Activated CD4-positive, alpha-beta T cell treated with anti-CD3 and anti-CD28 coated beads, Interleukin-2, amount 50 U/mL, for 4 hours (primary cell): ENCODE measurements at regions not wholly inside any gene's neighbourhood (a gene's known extent, or its start where the extent isn't known, plus 50 kb on each side); places are given as distances from the start of the nearest gene placed in this dataset.

Experiments
- DNase-seq, 2 experiments: peaks; one replicate each; pipeline ENCODE4 v3.0.0-alpha.2; 2020

GRCh38 chr1:57784356-57784755 is 360.5 kb upstream of the DAB1 start:
- DNase-seq: no peak

GRCh38 chr1:57782357-57782756 is 358.5 kb upstream of the DAB1 start:
- no peak for DNase-seq

- no peak for DNase-seq
Observed at GRCh38 chr1:57772580-57773195, 348.8 kb upstream of the DAB1 start.

- DNase-seq: no peak
Observed at GRCh38 chr1:57770772-57771171, 346.9 kb upstream of the DAB1 start.

- no peak for DNase-seq
Observed at GRCh38 chr1:57770236-57770635, 346.4 kb upstream of the DAB1 start.

- no peak for DNase-seq
Observed at GRCh38 chr1:57761628-57762027, 337.8 kb upstream of the DAB1 start.

GRCh38 chr1:57752843-57753242 is 329.0 kb upstream of the DAB1 start:
- DNase-seq: no peak

GRCh38 chr1:57748719-57749118 is 324.9 kb upstream of the DAB1 start:
- no peak for DNase-seq

- DNase-seq: no peak
Observed at GRCh38 chr1:57747818-57748217, 324.0 kb upstream of the DAB1 start.

- no peak for DNase-seq
Observed at GRCh38 chr1:57741521-57741920, 317.7 kb upstream of the DAB1 start.

GRCh38 chr1:57736940-57737339 is 313.1 kb upstream of the DAB1 start:
- no peak for DNase-seq

- DNase-seq: no peak
Observed at GRCh38 chr1:57729181-57729580, 305.3 kb upstream of the DAB1 start.

- no peak for DNase-seq
Observed at GRCh38 chr1:57727121-57727520, 303.3 kb upstream of the DAB1 start.

GRCh38 chr1:57725318-57725717 is 301.5 kb upstream of the DAB1 start:
- no peak for DNase-seq

GRCh38 chr1:57724535-57724934 is 300.7 kb upstream of the DAB1 start:
- no peak for DNase-seq

GRCh38 chr1:57722285-57722978 is 298.6 kb upstream of the DAB1 start:
- DNase-seq: no peak

GRCh38 chr1:57721001-57721400 is 297.1 kb upstream of the DAB1 start:
- DNase-seq: no peak

GRCh38 chr1:57719274-57719673 is 295.4 kb upstream of the DAB1 start:
- DNase-seq: no peak

- DNase-seq: no peak
Observed at GRCh38 chr1:57713501-57713900, 289.6 kb upstream of the DAB1 start.

- no peak for DNase-seq
Observed at GRCh38 chr1:57712846-57713245, 289.0 kb upstream of the DAB1 start.

GRCh38 chr1:57711326-57711725 is 287.5 kb upstream of the DAB1 start:
- DNase-seq: no peak

- no peak for DNase-seq
Observed at GRCh38 chr1:57707631-57708030, 283.8 kb upstream of the DAB1 start.

- DNase-seq: no peak
Observed at GRCh38 chr1:57704811-57705210, 281.0 kb upstream of the DAB1 start.

- DNase-seq: no peak
Observed at GRCh38 chr1:57704231-57704630, 280.4 kb upstream of the DAB1 start.

- no peak for DNase-seq
Observed at GRCh38 chr1:57696904-57697303, 273.0 kb upstream of the DAB1 start.
